GM12891 (cell line): ENCODE measurements at regions not wholly inside any gene's neighbourhood (a gene's known extent, or its start where the extent isn't known, plus 50 kb on each side); places are given as distances from the start of the nearest gene placed in this dataset.

Source experiments
- POLR2AphosphoS5 ChIP-seq: IDR thresholded peaks from 2 replicates; pipeline ENCODE4 v1.6.1; 2011; ENCODE audit warnings: low read depth, low read length, control low read depth
- TAF1 ChIP-seq: IDR thresholded peaks from 2 replicates; pipeline ENCODE4 v1.6.1; 2011; ENCODE audit warnings: low read depth, low read length, control low read depth

DNA sequence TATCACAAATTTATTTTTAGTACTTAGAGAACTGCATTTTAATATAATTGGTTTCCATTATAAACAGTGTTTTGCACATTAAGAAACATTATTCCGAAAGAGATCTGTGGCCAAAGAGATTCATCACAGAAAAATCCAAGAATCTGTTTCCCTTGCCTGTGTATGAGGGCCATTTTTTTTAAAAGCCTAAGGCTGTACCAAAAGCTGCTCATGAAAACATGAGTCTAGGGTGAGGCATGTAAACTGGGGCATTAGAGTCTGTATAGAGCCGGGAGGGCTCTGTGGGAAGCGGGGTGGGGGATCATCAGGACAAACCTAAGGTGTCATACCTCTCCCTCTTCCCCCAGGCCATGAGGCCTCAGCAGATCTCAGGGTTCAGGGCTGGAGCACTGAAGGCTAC, 223.8 kb downstream of the FBXO15 start:
- TF ChIP-seq POLR2AphosphoS5 = no peak
- no peak for TF ChIP-seq TAF1
